Uterus (tissue), 3 donors: ENCODE measurements at regions not wholly inside any gene's neighbourhood (a gene's known extent, or its start where the extent isn't known, plus 50 kb on each side); places are given as distances from the start of the nearest gene placed in this dataset.
"Not testable (repeated sequence)": the region's sequence is repeated elsewhere in the genome, so short reads cannot be mapped to it uniquely, and the experiment has no call there.

ENCODE experiments used
- DNase-seq, 2 donors: peaks; one replicate each; pipeline ENCODE4 v3.0.0-alpha.2; 2019 to 2020
- H3K27ac ChIP-seq, 2 donors: fragments of 200-600 bp; sonication (generic); 1 replicate in 1 of 2; 2 replicates in 1 of 2; pipeline ENCODE4 v1.5.1; 2016 to 2018
- H3K27me3 ChIP-seq, 2 donors: fragments of 200-600 bp; sonication (generic); one replicate each; pipeline ENCODE4 v1.5.1; 2018 to 2019; ENCODE audit warnings: control low read depth in 1 of 2
- H3K36me3 ChIP-seq, 2 donors: fragments of 200-600 bp; sonication (generic); one replicate each; pipeline ENCODE4 v1.5.1; 2019; ENCODE audit warnings: control low read depth in 1 of 2
- H3K4me1 ChIP-seq, 2 donors: fragments of 200-600 bp; sonication (generic); one replicate each; pipeline ENCODE4 v1.5.1; 2018 to 2019; ENCODE audit warnings: control low read depth in 1 of 2
- H3K4me3 ChIP-seq, 2 donors: fragments of 200-600 bp; sonication (generic); 1 replicate in 1 of 2; 2 replicates in 1 of 2; pipeline ENCODE4 v1.5.1; 2018 to 2019; ENCODE audit warnings: mild to moderate bottlenecking in 1 of 2
- H3K9me3 ChIP-seq, 2 donors: fragments of 200-600 bp; sonication (generic); one replicate each; pipeline ENCODE4 v1.5.1; 2019; ENCODE audit warnings: control low read depth in 1 of 2
- CTCF ChIP-seq, 4 experiments: fragments of 200-600 bp in 2 of 4; fragments of 450-650 bp in 2 of 4; sonication (generic) in 2 of 4; IDR thresholded peaks; one replicate each; pipeline ENCODE4 v1.5.1; 2016 to 2019; ENCODE audit warnings: antibody characterized with exemption in 4 of 4, mild to moderate bottlenecking in 2 of 4, moderate library complexity in 1 of 4
- POLR2A ChIP-seq, 2 donors: fragments of 450-650 bp; IDR thresholded peaks; one replicate each; pipeline ENCODE4 v1.6.1; 2016; ENCODE audit warnings: antibody characterized with exemption in 2 of 2, mild to moderate bottlenecking in 1 of 2, moderate library complexity in 1 of 2
- intact Hi-C: fragments of 100-400 bp; cut with DNase I; formaldehyde crosslinking; loops from one replicate; pipeline ENCODE4 v1.15.1; 2023; ENCODE audit warnings: low total_unique reads
- donor health status: DM: yes; HTN: yes; CAD: no.

GRCh38 chr4:55696424-55696823, 60.3 kb upstream of the NMU start:
- H3K27ac ChIP-seq, DNase-seq, H3K36me3 ChIP-seq, H3K4me1 ChIP-seq, H3K27me3 ChIP-seq, H3K4me3 ChIP-seq, H3K9me3 ChIP-seq, intact Hi-C loops: not testable (repeated sequence)

GRCh38 chr4:55706541-55706940, 70.4 kb upstream of the NMU start:
- Histone ChIP-seq H3K27me3 (no peaks in the 10 kb centered on the region), H3K4me1 (no peaks in the 10 kb centered on the region), H3K4me3 (no peak overlapping the region), H3K27ac (no peak overlapping the region), H3K36me3 (no peaks in the 10 kb centered on the region), H3K9me3 (no peaks in the 10 kb centered on the region)
- intact Hi-C loops, result no loop called here
- TF ChIP-seq POLR2A (IDR thresholded peaks at IDR 0.05) (no peak), CTCF (IDR thresholded peaks at IDR 0.05) (no peak)
- DNase-seq, result no peak

- H3K4me3 ChIP-seq, result no peak overlapping the region
- intact Hi-C loops, result no loop called here
- no peak for DNase-seq
- no peak overlapping the region for H3K27ac ChIP-seq
- H3K36me3 ChIP-seq, result no peaks in the 10 kb centered on the region
- no peaks in the 10 kb centered on the region for H3K4me1 ChIP-seq
- no peaks in the 10 kb centered on the region for H3K27me3 ChIP-seq
- H3K9me3 ChIP-seq, result no peaks in the 10 kb centered on the region
- no peak for TF ChIP-seq CTCF (IDR thresholded peaks at IDR 0.05)
- TF ChIP-seq POLR2A (IDR thresholded peaks at IDR 0.05), result no peak
Measured at GRCh38 chr4:55707507-55707906, 71.4 kb upstream of the NMU start.

- H3K9me3 ChIP-seq, H3K4me1 ChIP-seq, H3K27ac ChIP-seq, intact Hi-C loops, H3K36me3 ChIP-seq, H3K27me3 ChIP-seq, H3K4me3 ChIP-seq, DNase-seq: not testable (repeated sequence)
Measured at GRCh38 chr4:55707991-55708390, 71.9 kb upstream of the NMU start.

- H3K9me3 ChIP-seq, DNase-seq, intact Hi-C loops, H3K36me3 ChIP-seq, H3K4me3 ChIP-seq, H3K4me1 ChIP-seq, H3K27me3 ChIP-seq, H3K27ac ChIP-seq: not testable (repeated sequence)
Measured at GRCh38 chr4:55712835-55713234, 76.7 kb upstream of the NMU start.

- Histone ChIP-seq H3K27me3 (no peaks in the 10 kb centered on the region), H3K36me3 (no peaks in the 10 kb centered on the region), H3K9me3 (no peaks in the 10 kb centered on the region), H3K4me1 (no peaks in the 10 kb centered on the region), H3K27ac (no peak overlapping the region), H3K4me3 (no peak overlapping the region)
- intact Hi-C loops, result no loop called here
- no peak for DNase-seq
- TF ChIP-seq CTCF (IDR thresholded peaks at IDR 0.05) (no peak), POLR2A (IDR thresholded peaks at IDR 0.05) (no peak)
Measured at GRCh38 chr4:55721651-55722050, 85.6 kb upstream of the NMU start.

- Histone ChIP-seq H3K9me3 (no peaks in the 10 kb centered on the region), H3K27me3 (no peaks in the 10 kb centered on the region), H3K36me3 (no peaks in the 10 kb centered on the region), H3K4me1 (no peaks in the 10 kb centered on the region), H3K4me3 (no peak overlapping the region), H3K27ac (no peak overlapping the region)
- no peak for DNase-seq
- TF ChIP-seq POLR2A (IDR thresholded peaks at IDR 0.05) (no peak), CTCF (IDR thresholded peaks at IDR 0.05) (no peak)
- intact Hi-C loops, result no loop called here
Measured at GRCh38 chr4:55722132-55722531, 86.0 kb upstream of the NMU start.
